Fibroblast of lung (primary cell): ENCODE measurements at regions not wholly inside any gene's neighbourhood (a gene's known extent, or its start where the extent isn't known, plus 50 kb on each side); places are given as distances from the start of the nearest gene placed in this dataset.
"Not testable (repeated sequence)": the region's sequence is repeated elsewhere in the genome, so short reads cannot be mapped to it uniquely, and the experiment has no call there.

Experiments used
- DNase-seq, 2 donors: peaks; one replicate each; pipeline versions ENCODE4 v3.0.0 to v3.0.0-alpha.2; 2010; ENCODE audit warnings: low read depth in 2 of 2
- H2AFZ ChIP-seq: 2 replicates; pipeline ENCODE4 v1.5.1; 2012; ENCODE audit warnings: low read length, control low read depth, inconsistent platforms
- H3K27ac ChIP-seq: 2 replicates; pipeline ENCODE4 v1.5.1; 2011; ENCODE audit warnings: low read length, control low read depth; ENCODE audit not compliant: insufficient read depth
- H3K27me3 ChIP-seq: 2 replicates; pipeline ENCODE4 v1.5.1; 2011; ENCODE audit warnings: mild to moderate bottlenecking, low read length; ENCODE audit not compliant: control insufficient read depth, insufficient read depth
- H3K36me3 ChIP-seq: 2 replicates; pipeline ENCODE4 v1.5.1; 2011; ENCODE audit warnings: low read length; ENCODE audit not compliant: control insufficient read depth, insufficient read depth
- H3K4me1 ChIP-seq: 2 replicates; pipeline ENCODE4 v1.5.1; 2011; ENCODE audit warnings: low read length; ENCODE audit not compliant: control insufficient read depth, insufficient read depth; ENCODE audit errors: extremely low read depth
- H3K4me2 ChIP-seq: 2 replicates; pipeline ENCODE4 v1.5.1; 2011; ENCODE audit warnings: low read length, control low read depth; ENCODE audit not compliant: insufficient read depth; ENCODE audit errors: extremely low read depth
- H3K4me3 ChIP-seq, 4 experiments: fragments of 200-600 bp in 1 of 4; sonication (generic) in 1 of 4; replicated peaks in 1 of 4; 2 replicates each; pipeline ENCODE4 v1.5.1; 2011 to 2016; ENCODE audit warnings: low read length in 4 of 4, low read depth in 3 of 4, mild to moderate bottlenecking in 3 of 4, control low read depth in 2 of 4, inconsistent platforms in 1 of 4, mixed read lengths in 1 of 4; ENCODE audit not compliant: insufficient read depth in 1 of 4; ENCODE audit errors: control extremely low read depth in 1 of 4
- H3K79me2 ChIP-seq: 2 replicates; pipeline ENCODE4 v1.5.1; 2012; ENCODE audit warnings: mild to moderate bottlenecking, low read length, inconsistent platforms; ENCODE audit not compliant: control insufficient read depth, insufficient read depth
- H3K9ac ChIP-seq: 2 replicates; pipeline ENCODE4 v1.5.1; 2011; ENCODE audit warnings: mild to moderate bottlenecking, low read length, control low read depth; ENCODE audit not compliant: insufficient read depth
- H3K9me3 ChIP-seq: 2 replicates; pipeline ENCODE4 v1.5.1; 2012; ENCODE audit warnings: low read depth, low read length; ENCODE audit not compliant: control insufficient read depth, insufficient read depth
- H4K20me1 ChIP-seq: 2 replicates; pipeline ENCODE4 v1.5.1; 2011; ENCODE audit warnings: low read length; ENCODE audit not compliant: control insufficient read depth, insufficient read depth; ENCODE audit errors: extremely low read depth
- EZH2 ChIP-seq: IDR thresholded peaks from 2 replicates; pipeline ENCODE4 v1.5.1; 2012; ENCODE audit warnings: low read length, control low read depth, mild to moderate bottlenecking; ENCODE audit errors: missing control alignments
- TF ChIP-seq, protein P1 (sequence below), 2 donors: IDR thresholded peaks in 1 of 2; conservative IDR thresholded peaks in 1 of 2; 1 replicate in 1 of 2; 2 replicates in 1 of 2; pipeline ENCODE4 v1.5.1; 2011 to 2012; ENCODE audit warnings: low read length in 2 of 2, control low read depth in 1 of 2, inconsistent platforms in 1 of 2, low read depth in 1 of 2, mild to moderate bottlenecking in 1 of 2

DNA sequence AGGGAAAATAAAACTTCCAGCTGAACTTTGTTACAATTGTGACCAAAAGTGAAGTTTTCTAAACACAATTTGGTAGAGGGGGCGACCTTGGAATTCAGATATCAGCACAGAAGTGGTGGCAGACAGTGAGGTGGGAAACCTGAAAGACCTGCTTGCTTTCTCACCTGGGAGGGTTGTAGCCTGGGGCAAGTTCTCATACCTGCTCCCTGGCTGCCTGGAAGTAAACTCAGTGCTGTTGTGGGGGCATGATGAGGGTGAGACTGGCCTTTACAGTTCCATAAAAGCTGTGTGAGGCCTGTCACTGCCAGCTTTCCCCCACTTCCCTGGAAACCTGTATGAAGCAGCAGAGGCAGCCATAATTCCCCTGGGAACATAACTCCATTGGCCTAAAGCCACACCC lies 1180.2 kb downstream of the FAM133A start:
- Histone ChIP-seq H3K4me2 (no peak overlapping the region), H3K36me3 (no peaks in the 10 kb centered on the region), H3K4me3 (no peak overlapping the region), H2AFZ (no peak overlapping the region), H4K20me1 (no peaks in the 10 kb centered on the region), H3K27me3 (no peaks in the 10 kb centered on the region), H3K9ac (no peak overlapping the region), H3K27ac (no peak overlapping the region), H3K79me2 (no peaks in the 10 kb centered on the region), H3K9me3 (no peaks in the 10 kb centered on the region), H3K4me1 (no peaks in the 10 kb centered on the region)
- no peak for TF ChIP-seq EZH2
- TF ChIP-seq, protein P1, sequence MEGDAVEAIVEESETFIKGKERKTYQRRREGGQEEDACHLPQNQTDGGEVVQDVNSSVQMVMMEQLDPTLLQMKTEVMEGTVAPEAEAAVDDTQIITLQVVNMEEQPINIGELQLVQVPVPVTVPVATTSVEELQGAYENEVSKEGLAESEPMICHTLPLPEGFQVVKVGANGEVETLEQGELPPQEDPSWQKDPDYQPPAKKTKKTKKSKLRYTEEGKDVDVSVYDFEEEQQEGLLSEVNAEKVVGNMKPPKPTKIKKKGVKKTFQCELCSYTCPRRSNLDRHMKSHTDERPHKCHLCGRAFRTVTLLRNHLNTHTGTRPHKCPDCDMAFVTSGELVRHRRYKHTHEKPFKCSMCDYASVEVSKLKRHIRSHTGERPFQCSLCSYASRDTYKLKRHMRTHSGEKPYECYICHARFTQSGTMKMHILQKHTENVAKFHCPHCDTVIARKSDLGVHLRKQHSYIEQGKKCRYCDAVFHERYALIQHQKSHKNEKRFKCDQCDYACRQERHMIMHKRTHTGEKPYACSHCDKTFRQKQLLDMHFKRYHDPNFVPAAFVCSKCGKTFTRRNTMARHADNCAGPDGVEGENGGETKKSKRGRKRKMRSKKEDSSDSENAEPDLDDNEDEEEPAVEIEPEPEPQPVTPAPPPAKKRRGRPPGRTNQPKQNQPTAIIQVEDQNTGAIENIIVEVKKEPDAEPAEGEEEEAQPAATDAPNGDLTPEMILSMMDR (conservative IDR thresholded peaks at IDR 0.05 in 1 of 2, IDR thresholded peaks at IDR 0.05 in 1 of 2; ENCODE audit: low read depth in 1 of 2, low read length in 2 of 2), result no peak
- DNase-seq, result no peak

DNA sequence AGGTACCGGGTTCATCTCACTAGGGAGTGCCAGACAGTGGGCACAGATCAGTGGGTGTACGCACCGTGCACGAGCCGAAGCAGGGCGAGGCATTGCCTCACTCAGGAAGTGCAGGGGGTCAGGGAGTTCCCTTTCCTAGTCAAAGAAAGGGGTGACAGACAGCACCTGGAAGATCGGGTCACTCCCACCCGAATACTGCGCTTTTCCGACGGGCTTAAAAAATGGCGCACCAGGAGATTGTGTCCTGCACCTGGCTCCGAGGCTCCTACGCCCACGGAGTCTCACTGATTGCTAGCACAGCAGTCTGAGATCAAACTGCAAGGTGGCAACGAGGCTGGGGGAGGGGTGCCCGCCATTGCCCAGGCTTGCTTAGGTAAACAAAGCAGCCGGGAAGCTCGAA lies 1188.5 kb downstream of the FAM133A start:
- H3K9me3 ChIP-seq, H3K79me2 ChIP-seq, H3K4me1 ChIP-seq, H3K27me3 ChIP-seq, DNase-seq, H3K4me3 ChIP-seq, H2AFZ ChIP-seq, H3K9ac ChIP-seq, H3K36me3 ChIP-seq, H3K4me2 ChIP-seq, H4K20me1 ChIP-seq, H3K27ac ChIP-seq: not testable (repeated sequence)

DNA sequence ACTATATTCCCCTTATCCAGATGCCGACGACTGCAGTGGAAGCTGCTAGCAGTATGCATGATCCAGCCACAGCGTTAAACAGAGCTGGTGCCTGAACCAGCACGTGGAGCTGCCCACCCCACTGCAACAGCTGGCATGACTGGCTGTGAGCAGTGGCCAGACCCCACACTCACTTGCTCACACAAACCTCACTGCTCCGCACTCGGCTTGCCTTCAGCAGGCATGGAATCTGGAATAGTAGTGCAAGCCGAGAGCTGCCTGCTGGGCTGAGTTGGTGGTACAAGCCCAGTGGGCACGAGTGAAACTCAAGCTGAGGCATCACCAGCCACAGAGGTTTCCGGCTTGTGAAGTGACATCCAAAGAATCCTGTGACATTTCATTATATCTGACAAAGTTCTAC lies 1197.6 kb downstream of the FAM133A start:
- H3K27ac ChIP-seq, result no peak overlapping the region
- no peaks in the 10 kb centered on the region for H3K9me3 ChIP-seq
- no peak overlapping the region for H2AFZ ChIP-seq
- H3K9ac ChIP-seq, result no peak overlapping the region
- no peaks in the 10 kb centered on the region for H3K4me1 ChIP-seq
- no peaks in the 10 kb centered on the region for H4K20me1 ChIP-seq
- H3K4me3 ChIP-seq, result no peak overlapping the region
- no peak overlapping the region for H3K4me2 ChIP-seq
- H3K27me3 ChIP-seq, result no peaks in the 10 kb centered on the region
- TF ChIP-seq, protein P1 (conservative IDR thresholded peaks at IDR 0.05 in 1 of 2, IDR thresholded peaks at IDR 0.05 in 1 of 2; ENCODE audit: low read depth in 1 of 2, low read length in 2 of 2), result no peak
- TF ChIP-seq EZH2, result no peak
- no peaks in the 10 kb centered on the region for H3K36me3 ChIP-seq
- DNase-seq, result no peak
- no peaks in the 10 kb centered on the region for H3K79me2 ChIP-seq

DNA sequence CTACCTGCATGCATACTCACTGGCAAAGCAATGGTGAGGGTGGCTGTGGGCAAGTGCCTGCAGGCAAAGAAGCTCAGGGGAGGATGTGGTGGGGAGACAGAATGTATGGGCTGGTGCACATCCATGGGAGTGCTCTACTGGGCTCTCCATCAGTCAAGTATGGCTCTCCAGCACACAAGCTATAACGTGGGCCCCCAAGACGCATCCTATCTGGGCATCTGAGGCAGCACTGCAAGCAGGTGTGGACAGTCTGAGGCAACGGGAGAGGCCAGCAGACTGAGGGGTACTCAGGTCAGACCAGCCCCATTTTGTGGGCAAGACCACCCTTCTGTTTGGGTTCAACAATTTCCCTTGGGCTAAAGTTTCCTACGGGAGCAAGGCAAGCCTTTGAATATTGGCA lies 1227.8 kb downstream of the FAM133A start:
- Histone ChIP-seq H3K9ac (no peak overlapping the region), H3K4me1 (no peaks in the 10 kb centered on the region), H3K4me2 (no peak overlapping the region), H4K20me1 (no peaks in the 10 kb centered on the region), H3K9me3 (no peaks in the 10 kb centered on the region), H3K4me3 (no peak overlapping the region), H3K27me3 (no peaks in the 10 kb centered on the region), H2AFZ (no peak overlapping the region), H3K27ac (no peak overlapping the region), H3K79me2 (no peaks in the 10 kb centered on the region), H3K36me3 (no peaks in the 10 kb centered on the region)
- no peak for DNase-seq
- TF ChIP-seq, protein P1 (conservative IDR thresholded peaks at IDR 0.05 in 1 of 2, IDR thresholded peaks at IDR 0.05 in 1 of 2; ENCODE audit: low read depth in 1 of 2, low read length in 2 of 2), result no peak
- TF ChIP-seq EZH2, result no peak
